Esophagus muscularis mucosa (tissue), 4 donors: ENCODE measurements at regions not wholly inside any gene's neighbourhood (a gene's known extent, or its start where the extent isn't known, plus 50 kb on each side); places are given as distances from the start of the nearest gene placed in this dataset.

Experiments
- DNase-seq: peaks from one replicate; pipeline ENCODE4 v3.0.0-alpha.2; 2017; ENCODE audit errors: extremely low spot score
- H3K27ac ChIP-seq, 4 donors: fragments of 200-600 bp; sonication (generic); replicated peaks in 1 of 4; 1 replicate in 3 of 4; 2 replicates in 1 of 4; pipeline ENCODE4 v1.5.1; 2016 to 2019; ENCODE audit warnings: mild to moderate bottlenecking in 1 of 4
- H3K27me3 ChIP-seq, 4 donors: fragments of 200-600 bp; sonication (generic); one replicate each; pipeline versions ENCODE4 v1.5.1 to v1.6.0; 2016 to 2019
- H3K36me3 ChIP-seq, 4 donors: fragments of 200-600 bp; sonication (generic); one replicate each; pipeline ENCODE4 v1.5.1; 2016 to 2019
- H3K4me1 ChIP-seq, 4 donors: fragments of 200-600 bp; sonication (generic); one replicate each; pipeline ENCODE4 v1.5.1; 2016 to 2019
- H3K4me3 ChIP-seq, 4 donors: fragments of 200-600 bp; sonication (generic); 1 replicate in 2 of 4; 2 replicates in 2 of 4; pipeline ENCODE4 v1.5.1; 2016 to 2019; ENCODE audit warnings: mild to moderate bottlenecking in 4 of 4, moderate library complexity in 1 of 4
- H3K9me3 ChIP-seq, 4 donors: fragments of 200-600 bp; sonication (generic); 1 replicate in 3 of 4; 2 replicates in 1 of 4; pipeline ENCODE4 v1.5.1; 2016 to 2019
- CTCF ChIP-seq, 3 experiments: fragments of 200-600 bp in 2 of 3; fragments of 450-650 bp in 1 of 3; sonication (generic) in 2 of 3; IDR thresholded peaks; one replicate each; pipeline ENCODE4 v1.5.1; 2017 to 2019; ENCODE audit warnings: antibody characterized with exemption in 3 of 3, mild to moderate bottlenecking in 2 of 3, moderate library complexity in 1 of 3
- EP300 ChIP-seq: sonication (generic); formaldehyde crosslinking; IDR thresholded peaks from one replicate; pipeline ENCODE4 v1.6.1; 2017; ENCODE audit warnings: antibody characterized with exemption
- POLR2A ChIP-seq: fragments of 450-650 bp; IDR thresholded peaks from one replicate; pipeline ENCODE4 v1.6.1; 2017; ENCODE audit warnings: antibody characterized with exemption, moderate library complexity, mild to moderate bottlenecking, low read depth
- POLR2AphosphoS5 ChIP-seq, 2 donors: sonication (generic); formaldehyde crosslinking; IDR thresholded peaks; one replicate each; pipeline ENCODE4 v1.6.1; 2017; ENCODE audit warnings: antibody characterized with exemption in 2 of 2
- WGBS: methylation state at CpG from one replicate; pipeline ENCODE4 v1.1.5; 2018; 5-methylcytosine and 5-hydroxymethylcytosine counted together
- intact Hi-C: fragments of 100-400 bp; cut with DNase I; formaldehyde crosslinking; loops from one replicate; pipeline ENCODE4 v1.15.1; 2023

- no peak overlapping the region for H3K27ac ChIP-seq
- no peak overlapping the region for H3K4me3 ChIP-seq
- 68% methylated on average over 1 of the region's 1 CpG for WGBS
- no peaks in the 10 kb centered on the region for H3K9me3 ChIP-seq
- H3K36me3 ChIP-seq, result no peaks in the 10 kb centered on the region
- no peaks in the 10 kb centered on the region for H3K4me1 ChIP-seq
- TF ChIP-seq POLR2AphosphoS5 (IDR thresholded peaks at IDR 0.05) (no peak), POLR2A (no peak), CTCF (IDR thresholded peaks at IDR 0.05) (no peak), EP300 (no peak)
- intact Hi-C loops, result no loop called here
- no peak for DNase-seq
- H3K27me3 ChIP-seq, result no peaks in the 10 kb centered on the region
These were observed 475.4 kb downstream of the IGSF11 start for GRCh38 chr3:118559286-118559685.

- Histone ChIP-seq H3K36me3 (no peaks in the 10 kb centered on the region), H3K27me3 (no peaks in the 10 kb centered on the region), H3K4me1 (no peaks in the 10 kb centered on the region), H3K4me3 (no peak overlapping the region), H3K9me3 (peaks cover 0 to 4% (median 0%) of the 10 kb centered on the region in 4 donors), H3K27ac (no peak overlapping the region)
- DNase-seq, result no peak
- TF ChIP-seq POLR2A (no peak), POLR2AphosphoS5 (IDR thresholded peaks at IDR 0.05) (no peak), CTCF (IDR thresholded peaks at IDR 0.05) (no peak), EP300 (no peak)
- intact Hi-C loops, result no loop called here
These were observed 469.8 kb downstream of the IGSF11 start for GRCh38 chr3:118564800-118565199.

GRCh38 chr3:118573912-118574311 lies 460.7 kb downstream of the IGSF11 start:
- no peak overlapping the region for H3K4me3 ChIP-seq
- 88% methylated on average over 2 of the region's 2 CpGs for WGBS
- H3K27me3 ChIP-seq, result no peaks in the 10 kb centered on the region
- H3K36me3 ChIP-seq, result no peaks in the 10 kb centered on the region
- H3K27ac ChIP-seq, result no peak overlapping the region
- TF ChIP-seq EP300 (no peak), CTCF (IDR thresholded peaks at IDR 0.05) (no peak), POLR2A (no peak), POLR2AphosphoS5 (IDR thresholded peaks at IDR 0.05) (no peak)
- no peaks in the 10 kb centered on the region for H3K9me3 ChIP-seq
- DNase-seq, result no peak
- H3K4me1 ChIP-seq, result peaks cover 0 to 15% (median 12%) of the 10 kb centered on the region in 4 donors
- intact Hi-C loops, result no loop called here

- Histone ChIP-seq H3K4me3 (no peak overlapping the region), H3K27me3 (no peaks in the 10 kb centered on the region), H3K36me3 (no peaks in the 10 kb centered on the region), H3K4me1 (peaks cover 0 to 15% (median 12%) of the 10 kb centered on the region in 4 donors), H3K9me3 (no peaks in the 10 kb centered on the region), H3K27ac (no peak overlapping the region)
- intact Hi-C loops, result no loop called here
- TF ChIP-seq POLR2AphosphoS5 (IDR thresholded peaks at IDR 0.05), result no peak
- no peak for TF ChIP-seq EP300
- no peak for TF ChIP-seq POLR2A
- no peak for TF ChIP-seq CTCF (IDR thresholded peaks at IDR 0.05)
- WGBS, result 50% methylated on average over 3 of the region's 3 CpGs
- DNase-seq, result no peak
These were observed 457.4 kb downstream of the IGSF11 start for GRCh38 chr3:118577055-118577777.

GRCh38 chr3:118578559-118578958 lies 456.1 kb downstream of the IGSF11 start:
- Histone ChIP-seq H3K9me3 (no peaks in the 10 kb centered on the region), H3K4me1 (peaks cover 0 to 15% (median 12%) of the 10 kb centered on the region in 4 donors), H3K27me3 (no peaks in the 10 kb centered on the region), H3K4me3 (no peak overlapping the region), H3K36me3 (no peaks in the 10 kb centered on the region), H3K27ac (no peak overlapping the region)
- no peak for DNase-seq
- WGBS, result 87% methylated on average over 6 of the region's 6 CpGs
- intact Hi-C loops, result no loop called here
- TF ChIP-seq CTCF (IDR thresholded peaks at IDR 0.05), result no peak
- no peak for TF ChIP-seq POLR2A
- no peak for TF ChIP-seq POLR2AphosphoS5 (IDR thresholded peaks at IDR 0.05)
- no peak for TF ChIP-seq EP300
